MM.1S (cell line): ENCODE measurements at regions not wholly inside any gene's neighbourhood (a gene's known extent, or its start where the extent isn't known, plus 50 kb on each side); places are given as distances from the start of the nearest gene placed in this dataset.

ENCODE experiments used
- DNase-seq: peaks from one replicate; pipeline ENCODE4 v3.0.0-alpha.2; 2015
- H2AFZ ChIP-seq: fragments of 300-600 bp; sonication (generic); 2 replicates; pipeline ENCODE4 v1.6.0; 2016; ENCODE audit warnings: antibody characterized with exemption, low read length
- H3F3A ChIP-seq: fragments of 300-600 bp; sonication (generic); 2 replicates; pipeline ENCODE4 v1.6.1; 2016; ENCODE audit warnings: mild to moderate bottlenecking, antibody characterized with exemption, low read length, moderate library complexity, mixed read lengths; ENCODE audit not compliant: insufficient read depth
- H3K27ac ChIP-seq: fragments of 300-600 bp; sonication (generic); 2 replicates; pipeline ENCODE4 v1.5.1; 2016; ENCODE audit warnings: mild to moderate bottlenecking, low read length
- H3K27me3 ChIP-seq: fragments of 300-600 bp; sonication (generic); replicated peaks from 2 replicates; pipeline ENCODE4 v1.6.0; 2016; ENCODE audit warnings: low read length; ENCODE audit not compliant: insufficient read depth
- H3K36me3 ChIP-seq: fragments of 300-600 bp; sonication (generic); replicated peaks from 2 replicates; pipeline ENCODE4 v1.6.1; 2016; ENCODE audit warnings: mild to moderate bottlenecking, low read length, mixed read lengths; ENCODE audit not compliant: insufficient read depth
- H3K4me1 ChIP-seq: fragments of 300-600 bp; sonication (generic); 2 replicates; pipeline ENCODE4 v1.6.1; 2016; ENCODE audit warnings: low read length, mixed read lengths
- H3K4me2 ChIP-seq: fragments of 300-600 bp; sonication (generic); 2 replicates; pipeline ENCODE4 v1.6.0; 2016; ENCODE audit warnings: low read depth, low read length
- H3K4me3 ChIP-seq: fragments of 300-600 bp; sonication (generic); 2 replicates; pipeline ENCODE4 v1.5.1; 2016; ENCODE audit warnings: low read length, mixed read lengths
- H3K79me2 ChIP-seq: fragments of 300-600 bp; sonication (generic); 2 replicates; pipeline ENCODE4 v1.6.1; 2016; ENCODE audit warnings: mixed run types, low read length, mixed read lengths
- H3K9ac ChIP-seq: fragments of 300-600 bp; sonication (generic); 2 replicates; pipeline ENCODE4 v1.6.1; 2016; ENCODE audit warnings: low read length, mixed read lengths
- H3K9me2 ChIP-seq: fragments of 300-600 bp; sonication (generic); replicated peaks from 2 replicates; pipeline ENCODE4 v1.6.1; 2016; ENCODE audit warnings: mild to moderate bottlenecking, low read length, mixed read lengths; ENCODE audit not compliant: insufficient read depth
- H3K9me3 ChIP-seq: fragments of 300-600 bp; sonication (generic); replicated peaks from 2 replicates; pipeline ENCODE4 v1.6.1; 2016; ENCODE audit warnings: mild to moderate bottlenecking, low read length, mixed read lengths; ENCODE audit not compliant: insufficient read depth
- H4K20me1 ChIP-seq: fragments of 300-600 bp; sonication (generic); 2 replicates; pipeline ENCODE4 v1.6.1; 2016; ENCODE audit warnings: mild to moderate bottlenecking, low read length, moderate library complexity, mixed read lengths; ENCODE audit not compliant: insufficient read depth
- CTCF ChIP-seq: fragments of 300-600 bp; sonication (generic); IDR thresholded peaks from 2 replicates; pipeline ENCODE4 v1.5.1; 2016; ENCODE audit warnings: antibody characterized with exemption, low read length, mixed read lengths
- EZH2 ChIP-seq: fragments of 300-600 bp; sonication (generic); optimal IDR thresholded peaks from 2 replicates; pipeline ENCODE3; 2017; ENCODE audit warnings: low read depth, mild to moderate bottlenecking, antibody characterized with exemption, low read length, mixed read lengths
- EZH2phosphoT487 ChIP-seq: fragments of 300-600 bp; sonication (generic); IDR thresholded peaks from 2 replicates; pipeline ENCODE4 v1.6.1; 2018; ENCODE audit warnings: antibody characterized with exemption, low read length

DNA sequence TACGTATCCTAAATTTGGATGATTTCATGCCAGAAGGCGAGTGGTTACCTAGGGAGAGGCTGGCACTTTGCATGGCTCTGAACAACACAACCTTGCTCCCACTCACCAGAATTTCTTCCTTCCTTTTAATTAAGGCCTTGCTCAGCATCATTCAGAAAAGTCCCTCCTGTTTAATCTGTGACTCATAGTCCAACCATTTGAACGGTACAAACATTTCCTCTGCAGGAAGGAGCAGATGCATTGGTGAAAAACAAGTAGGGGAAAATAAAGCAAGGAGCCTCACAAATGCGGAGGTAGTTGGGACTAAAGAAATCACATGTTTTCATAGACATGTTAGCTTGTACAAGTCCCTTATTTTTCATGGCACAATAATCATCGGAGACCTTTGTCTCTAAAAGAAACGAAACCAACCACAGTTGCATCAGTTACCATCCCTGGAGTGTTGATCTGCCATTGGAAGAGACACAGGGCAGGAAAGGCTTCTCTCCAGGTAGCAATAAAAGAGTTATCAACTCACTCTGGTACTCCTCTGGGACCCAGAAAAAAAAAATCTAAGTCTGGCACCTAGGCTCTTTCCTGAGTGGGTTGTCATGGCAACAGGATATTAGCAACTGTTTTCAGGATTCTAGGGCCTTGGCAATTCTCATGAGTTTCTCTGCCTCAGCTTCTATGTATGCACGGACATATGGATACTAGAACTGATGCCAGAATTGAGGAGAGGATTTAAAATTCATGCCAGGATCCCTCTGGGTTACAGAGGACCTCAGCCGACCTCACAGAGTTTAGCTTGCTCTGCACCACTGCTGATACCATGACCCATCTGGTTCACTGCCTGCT, 255.4 kb upstream of the ARPP21 start:
- H3K9ac ChIP-seq = no peak overlapping the region
- H3K4me2 ChIP-seq = no peak overlapping the region
- H2AFZ ChIP-seq = no peak overlapping the region
- no peaks in the 10 kb centered on the region for H3K4me1 ChIP-seq
- H3K9me2 ChIP-seq = no peaks in the 10 kb centered on the region
- H3F3A ChIP-seq = no peaks in the 10 kb centered on the region
- H3K9me3 ChIP-seq = no peaks in the 10 kb centered on the region
- no peak overlapping the region for H3K27ac ChIP-seq
- H3K36me3 ChIP-seq = no peaks in the 10 kb centered on the region
- no peaks in the 10 kb centered on the region for H4K20me1 ChIP-seq
- no peak overlapping the region for H3K4me3 ChIP-seq
- no peaks in the 10 kb centered on the region for H3K79me2 ChIP-seq
- DNase-seq = no peak
- no peaks in the 10 kb centered on the region for H3K27me3 ChIP-seq
- no peak for TF ChIP-seq EZH2phosphoT487
- no peak for TF ChIP-seq CTCF
- TF ChIP-seq EZH2 = no peak

DNA sequence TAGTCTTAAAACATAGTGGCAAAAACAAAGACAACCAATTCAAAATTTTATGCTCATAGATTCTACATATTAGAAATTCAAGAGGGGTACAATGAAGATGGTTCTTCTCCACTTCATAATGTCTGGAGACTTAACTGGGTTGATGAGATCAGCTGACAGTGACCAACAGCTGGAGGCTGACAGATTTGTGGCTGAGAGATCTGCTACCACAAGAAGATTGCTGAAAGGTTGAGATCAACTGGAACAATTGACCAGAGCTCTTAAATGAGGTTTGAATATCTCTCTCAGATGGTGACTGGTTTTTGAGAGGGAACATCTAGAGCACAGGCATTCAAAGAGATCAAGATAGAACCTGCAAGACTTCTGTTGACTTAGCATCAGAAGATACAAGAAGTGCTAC, 254.1 kb upstream of the ARPP21 start:
- Histone ChIP-seq H3K36me3 (no peaks in the 10 kb centered on the region), H3K4me1 (no peaks in the 10 kb centered on the region), H3K79me2 (no peaks in the 10 kb centered on the region), H3K27me3 (no peaks in the 10 kb centered on the region), H3K4me3 (no peak overlapping the region), H3F3A (no peaks in the 10 kb centered on the region), H3K9me3 (no peaks in the 10 kb centered on the region), H3K9me2 (no peaks in the 10 kb centered on the region), H3K4me2 (no peak overlapping the region), H2AFZ (no peak overlapping the region), H3K27ac (no peak overlapping the region), H4K20me1 (no peaks in the 10 kb centered on the region), H3K9ac (no peak overlapping the region)
- DNase-seq = no peak
- TF ChIP-seq EZH2 (no peak), EZH2phosphoT487 (no peak), CTCF (no peak)

GRCh38 chr3:35389907-35390306, 249.4 kb upstream of the ARPP21 start:
- Histone ChIP-seq H3K79me2 (no peaks in the 10 kb centered on the region), H3K9me3 (no peaks in the 10 kb centered on the region), H3K27me3 (no peaks in the 10 kb centered on the region), H3K4me1 (no peaks in the 10 kb centered on the region), H3K36me3 (no peaks in the 10 kb centered on the region), H2AFZ (no peak overlapping the region), H3K4me3 (no peak overlapping the region), H4K20me1 (no peaks in the 10 kb centered on the region), H3F3A (no peaks in the 10 kb centered on the region), H3K27ac (no peak overlapping the region), H3K9me2 (no peaks in the 10 kb centered on the region), H3K4me2 (no peak overlapping the region), H3K9ac (no peak overlapping the region)
- DNase-seq = no peak
- TF ChIP-seq EZH2phosphoT487 (no peak), CTCF (no peak), EZH2 (no peak)
